PC-3 (cell line): ENCODE measurements at regions not wholly inside any gene's neighbourhood (a gene's known extent, or its start where the extent isn't known, plus 50 kb on each side); places are given as distances from the start of the nearest gene placed in this dataset.

ENCODE experiments used
- CTCF ChIP-seq: fragments of 300-600 bp; sonication (generic); conservative IDR thresholded peaks from 2 replicates; pipeline ENCODE4 v1.5.1; 2017; ENCODE audit warnings: antibody characterized with exemption, low read depth, mild to moderate bottlenecking, low read length
- EZH2 ChIP-seq: fragments of 300-600 bp; sonication (generic); IDR thresholded peaks from one replicate; pipeline ENCODE4 v1.6.1; 2017; ENCODE audit warnings: antibody characterized with exemption, mild to moderate bottlenecking, low read length; ENCODE audit not compliant: unreplicated experiment
- EZH2phosphoT487 ChIP-seq: fragments of 300-600 bp; sonication (generic); IDR thresholded peaks from 2 replicates; pipeline ENCODE4 v1.6.1; 2018; ENCODE audit warnings: mild to moderate bottlenecking, antibody characterized with exemption, low read length, borderline replicate concordance

DNA sequence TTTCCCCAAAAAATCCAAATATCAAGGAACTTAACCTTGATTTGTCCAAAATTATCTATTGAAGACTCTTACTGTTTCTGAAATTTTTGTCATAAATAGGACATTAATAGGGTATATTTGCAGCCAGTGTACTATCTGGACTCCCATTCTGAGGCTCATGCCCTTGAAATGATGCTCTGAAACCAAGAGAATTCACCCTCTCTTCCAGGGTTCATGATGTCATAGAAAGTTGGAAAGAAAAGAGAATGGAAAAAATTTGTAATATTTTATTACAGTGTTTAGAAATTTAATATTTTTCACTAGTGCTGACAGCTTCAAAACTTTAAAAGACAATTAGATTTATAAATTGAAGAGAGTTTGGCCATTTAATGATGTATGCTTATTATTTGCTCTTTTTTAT, 712.5 kb downstream of the MCTP2 start:
- TF ChIP-seq CTCF (no peak), EZH2 (no peak), EZH2phosphoT487 (no peak)
